Tibial nerve (tissue), 4 donors: ENCODE measurements at regions not wholly inside any gene's neighbourhood (a gene's known extent, or its start where the extent isn't known, plus 50 kb on each side); places are given as distances from the start of the nearest gene placed in this dataset.

Experiments
- CTCF ChIP-seq, 5 experiments: fragments of 200-600 bp in 3 of 5; fragments of 450-650 bp in 2 of 5; sonication (generic) in 3 of 5; IDR thresholded peaks; one replicate each; pipeline ENCODE4 v1.5.1; 2016 to 2019; ENCODE audit warnings: antibody characterized with exemption in 5 of 5, mild to moderate bottlenecking in 3 of 5, moderate library complexity in 2 of 5
- EP300 ChIP-seq, 2 donors: sonication (generic); formaldehyde crosslinking; IDR thresholded peaks; one replicate each; pipeline ENCODE4 v1.6.1; 2017; ENCODE audit warnings: antibody characterized with exemption in 2 of 2, mild to moderate bottlenecking in 1 of 2
- POLR2A ChIP-seq, 2 donors: fragments of 450-650 bp; IDR thresholded peaks; one replicate each; pipeline ENCODE4 v1.6.1; 2017; ENCODE audit warnings: antibody characterized with exemption in 2 of 2, mild to moderate bottlenecking in 2 of 2, moderate library complexity in 2 of 2

GRCh38 chr2:15094161-15094560 is 461.6 kb downstream of the LRATD1 start:
- TF ChIP-seq CTCF (IDR thresholded peaks at IDR 0.05) = no peak
- no peak for TF ChIP-seq POLR2A (IDR thresholded peaks at IDR 0.05)
- no peak for TF ChIP-seq EP300 (IDR thresholded peaks at IDR 0.05)
